ENCODE measurements at regions not wholly inside any gene's neighbourhood (a gene's known extent, or its start where the extent isn't known, plus 50 kb on each side); places are given as distances from the start of the nearest gene placed in this dataset.

DNA sequence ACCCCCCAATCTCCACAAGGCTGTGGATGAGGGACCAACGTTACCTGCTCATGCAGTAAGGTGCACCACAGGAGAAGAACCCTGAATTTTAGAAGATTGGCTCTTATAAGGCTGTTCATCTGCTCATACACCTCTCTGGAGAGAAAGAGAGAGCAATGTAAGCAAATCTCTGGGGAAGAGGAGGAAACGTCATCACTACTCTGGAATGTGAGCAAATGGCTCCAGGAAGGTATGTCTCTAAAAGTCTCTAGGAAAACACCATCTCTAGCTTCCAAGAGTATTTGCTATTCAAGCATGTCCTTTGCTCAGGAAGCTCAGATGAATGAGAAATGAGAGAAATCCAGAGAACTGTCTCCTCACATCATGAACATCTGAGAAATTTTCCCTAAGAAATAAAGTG lies 235.4 kb downstream of the TBL1XR1 start:
- Histone ChIP-seq H4K20me1 (ENCODE audit: insufficient read depth) (no peaks in the 10 kb centered on the region), H3K36me3 (ENCODE audit: insufficient read depth) (no peaks in the 10 kb centered on the region), H3K79me2 (ENCODE audit: insufficient read depth, low read depth) (no peaks in the 10 kb centered on the region), H3K4me3 (IDR thresholded peaks at IDR 0.05; ENCODE audit: insufficient read depth, low read depth, low read length) (no peak overlapping the region), H3K4me1 (ENCODE audit: low read depth, poor library complexity, severe bottlenecking) (no peaks in the 10 kb centered on the region), H3K27me3 (ENCODE audit: insufficient read depth, low read depth) (no peaks in the 10 kb centered on the region), H2AFZ (ENCODE audit: low read depth) (no peak overlapping the region), H3K27ac (no peak overlapping the region), H3K4me2 (no peak overlapping the region), H3K9ac (no peak overlapping the region)
- no peak for TF ChIP-seq CTCF (conservative IDR thresholded peaks at IDR 0.05; ENCODE audit: low read depth, low read length)

- Histone ChIP-seq H3K4me3 (IDR thresholded peaks at IDR 0.05; ENCODE audit: insufficient read depth, low read depth, low read length) (no peak overlapping the region), H3K4me2 (no peak overlapping the region), H4K20me1 (ENCODE audit: insufficient read depth) (no peaks in the 10 kb centered on the region), H3K4me1 (ENCODE audit: low read depth, poor library complexity, severe bottlenecking) (no peaks in the 10 kb centered on the region), H2AFZ (ENCODE audit: low read depth) (no peak overlapping the region), H3K9ac (no peak overlapping the region), H3K27ac (no peak overlapping the region), H3K27me3 (ENCODE audit: insufficient read depth, low read depth) (no peaks in the 10 kb centered on the region), H3K79me2 (ENCODE audit: insufficient read depth, low read depth) (no peaks in the 10 kb centered on the region), H3K36me3 (ENCODE audit: insufficient read depth) (no peaks in the 10 kb centered on the region)
- TF ChIP-seq CTCF (conservative IDR thresholded peaks at IDR 0.05; ENCODE audit: low read depth, low read length), result no peak
Measured at GRCh38 chr3:176959867-176960266, 237.4 kb downstream of the TBL1XR1 start.

GRCh38 chr3:176958560-176958959 lies 238.7 kb downstream of the TBL1XR1 start:
- Histone ChIP-seq H3K4me1 (ENCODE audit: low read depth, poor library complexity, severe bottlenecking) (no peaks in the 10 kb centered on the region), H3K4me3 (IDR thresholded peaks at IDR 0.05; ENCODE audit: insufficient read depth, low read depth, low read length) (no peak overlapping the region), H3K36me3 (ENCODE audit: insufficient read depth) (no peaks in the 10 kb centered on the region), H3K4me2 (no peak overlapping the region), H3K27ac (no peak overlapping the region), H3K27me3 (ENCODE audit: insufficient read depth, low read depth) (no peaks in the 10 kb centered on the region), H3K9ac (no peak overlapping the region), H4K20me1 (ENCODE audit: insufficient read depth) (no peaks in the 10 kb centered on the region), H3K79me2 (ENCODE audit: insufficient read depth, low read depth) (no peaks in the 10 kb centered on the region), H2AFZ (ENCODE audit: low read depth) (no peak overlapping the region)
- no peak for TF ChIP-seq CTCF (conservative IDR thresholded peaks at IDR 0.05; ENCODE audit: low read depth, low read length)

- no peaks in the 10 kb centered on the region for H4K20me1 ChIP-seq (ENCODE audit: insufficient read depth)
- no peaks in the 10 kb centered on the region for H3K79me2 ChIP-seq (ENCODE audit: insufficient read depth, low read depth)
- H2AFZ ChIP-seq (ENCODE audit: low read depth), result no peak overlapping the region
- H3K9ac ChIP-seq, result no peak overlapping the region
- H3K4me3 ChIP-seq (IDR thresholded peaks at IDR 0.05; ENCODE audit: insufficient read depth, low read depth, low read length), result no peak overlapping the region
- H3K4me1 ChIP-seq (ENCODE audit: low read depth, poor library complexity, severe bottlenecking), result no peaks in the 10 kb centered on the region
- H3K36me3 ChIP-seq (ENCODE audit: insufficient read depth), result no peaks in the 10 kb centered on the region
- TF ChIP-seq CTCF (conservative IDR thresholded peaks at IDR 0.05; ENCODE audit: low read depth, low read length), result no peak
- H3K27me3 ChIP-seq (ENCODE audit: insufficient read depth, low read depth), result no peaks in the 10 kb centered on the region
- no peak overlapping the region for H3K27ac ChIP-seq
- no peak overlapping the region for H3K4me2 ChIP-seq
Measured at GRCh38 chr3:176954517-176954916, 242.8 kb downstream of the TBL1XR1 start.

Data from KMS-11 (cell line).